Esophagus (tissue), 2 donors: ENCODE measurements at regions not wholly inside any gene's neighbourhood (a gene's known extent, or its start where the extent isn't known, plus 50 kb on each side); places are given as distances from the start of the nearest gene placed in this dataset.

Source experiments
- H3K27ac ChIP-seq, 2 donors: one replicate each; pipeline ENCODE4 v1.5.1; 2013; ENCODE audit warnings: low read depth in 2 of 2, mild to moderate bottlenecking in 2 of 2, inconsistent platforms in 1 of 2, low read length in 1 of 2, moderate library complexity in 1 of 2
- H3K27me3 ChIP-seq, 2 donors: one replicate each; pipeline ENCODE4 v1.6.1; 2013; ENCODE audit warnings: low read length in 2 of 2, control low read depth in 1 of 2, mild to moderate bottlenecking in 1 of 2; ENCODE audit not compliant: insufficient read depth in 2 of 2, control insufficient read depth in 1 of 2
- H3K36me3 ChIP-seq, 2 donors: one replicate each; pipeline ENCODE4 v1.6.1; 2013; ENCODE audit warnings: low read length in 1 of 2; ENCODE audit not compliant: control insufficient read depth in 2 of 2, insufficient read depth in 2 of 2
- H3K4me1 ChIP-seq, 2 donors: one replicate each; pipeline ENCODE4 v1.6.1; 2013; ENCODE audit warnings: low read length in 1 of 2; ENCODE audit not compliant: control insufficient read depth in 2 of 2, insufficient read depth in 2 of 2
- H3K4me3 ChIP-seq, 2 donors: one replicate each; pipeline ENCODE4 v1.5.1; 2013; ENCODE audit warnings: low read length in 2 of 2, mild to moderate bottlenecking in 2 of 2, low read depth in 1 of 2, moderate library complexity in 1 of 2
- H3K9me3 ChIP-seq, 2 donors: one replicate each; pipeline ENCODE4 v1.6.1; 2013; ENCODE audit warnings: mild to moderate bottlenecking in 2 of 2, low read depth in 1 of 2, low read length in 1 of 2, moderate library complexity in 1 of 2; ENCODE audit not compliant: control insufficient read depth in 2 of 2, insufficient read depth in 1 of 2
- WGBS, 2 donors: extraction: QIAGEN DNeasy Blood & Tissue Kit; methylation state at CpG; one replicate each; pipeline ENCODE4 v1.1.7; 2013; 5-methylcytosine and 5-hydroxymethylcytosine counted together
- donor health status: healthy with polysubstance abuse.
- donor health status: Bipolar disorder and iron deficiency.

GRCh38 chr10:31652038-31652437 lies 276.6 kb downstream of the ARHGAP12 start:
- Histone ChIP-seq H3K36me3 (no peaks in the 10 kb centered on the region), H3K27ac (no peak overlapping the region), H3K9me3 (no peaks in the 10 kb centered on the region), H3K4me3 (no peak overlapping the region), H3K27me3 (no peaks in the 10 kb centered on the region), H3K4me1 (no peaks in the 10 kb centered on the region)
- 97 to 100% methylated on average over 1 of the region's 1 CpG for WGBS, 2 donors

GRCh38 chr10:31650010-31650409 lies 278.6 kb downstream of the ARHGAP12 start:
- Histone ChIP-seq H3K4me3 (no peak overlapping the region), H3K9me3 (no peaks in the 10 kb centered on the region), H3K27ac (no peak overlapping the region), H3K36me3 (no peaks in the 10 kb centered on the region), H3K4me1 (no peaks in the 10 kb centered on the region), H3K27me3 (no peaks in the 10 kb centered on the region)
- 24 to 47% methylated on average over 8 of the region's 8 CpGs for WGBS, 2 donors

GRCh38 chr10:31648966-31649365 lies 279.7 kb downstream of the ARHGAP12 start:
- WGBS, 2 donors = 70 to 80% methylated on average over 8 of the region's 8 CpGs

GRCh38 chr10:31647861-31648260 lies 280.8 kb downstream of the ARHGAP12 start:
- H3K9me3 ChIP-seq = no peaks in the 10 kb centered on the region
- H3K36me3 ChIP-seq = no peaks in the 10 kb centered on the region
- H3K27me3 ChIP-seq = no peaks in the 10 kb centered on the region
- no peak overlapping the region for H3K4me3 ChIP-seq
- no peak overlapping the region for H3K27ac ChIP-seq
- 72 to 75% methylated on average over 5 of the region's 5 CpGs for WGBS, 2 donors
- H3K4me1 ChIP-seq = no peaks in the 10 kb centered on the region

More at GRCh38 chr10:31648966-31649365, 279.7 kb downstream of the ARHGAP12 start:
- Histone ChIP-seq H3K9me3 (no peaks in the 10 kb centered on the region), H3K27ac (no peak overlapping the region), H3K36me3 (no peaks in the 10 kb centered on the region), H3K4me1 (no peaks in the 10 kb centered on the region), H3K4me3 (no peak overlapping the region), H3K27me3 (no peaks in the 10 kb centered on the region)

GRCh38 chr10:31646519-31646918 lies 282.1 kb downstream of the ARHGAP12 start:
- H3K4me3 ChIP-seq = no peak overlapping the region

GRCh38 chr10:31645786-31646185 lies 282.8 kb downstream of the ARHGAP12 start:
- Histone ChIP-seq H3K27me3 (no peaks in the 10 kb centered on the region), H3K36me3 (no peaks in the 10 kb centered on the region), H3K4me1 (no peaks in the 10 kb centered on the region), H3K4me3 (no peak overlapping the region), H3K27ac (no peak overlapping the region), H3K9me3 (no peaks in the 10 kb centered on the region)
- WGBS, 2 donors = 80 to 87% methylated on average over 6 of the region's 6 CpGs

More at GRCh38 chr10:31646519-31646918, 282.1 kb downstream of the ARHGAP12 start:
- 81 to 85% methylated on average over 4 of the region's 4 CpGs for WGBS, 2 donors
- no peak overlapping the region for H3K27ac ChIP-seq
- no peaks in the 10 kb centered on the region for H3K27me3 ChIP-seq
- no peaks in the 10 kb centered on the region for H3K4me1 ChIP-seq
- no peaks in the 10 kb centered on the region for H3K9me3 ChIP-seq
- no peaks in the 10 kb centered on the region for H3K36me3 ChIP-seq

GRCh38 chr10:31644931-31645633 lies 283.5 kb downstream of the ARHGAP12 start:
- Histone ChIP-seq H3K4me3 (no peak overlapping the region), H3K4me1 (no peaks in the 10 kb centered on the region), H3K9me3 (no peaks in the 10 kb centered on the region), H3K27me3 (no peaks in the 10 kb centered on the region), H3K36me3 (no peaks in the 10 kb centered on the region), H3K27ac (no peak overlapping the region)
- WGBS, 2 donors = 81 to 89% methylated on average over 4 of the region's 4 CpGs

GRCh38 chr10:31642281-31642680 lies 286.4 kb downstream of the ARHGAP12 start:
- Histone ChIP-seq H3K9me3 (no peaks in the 10 kb centered on the region), H3K36me3 (no peaks in the 10 kb centered on the region), H3K27me3 (no peaks in the 10 kb centered on the region), H3K4me1 (no peaks in the 10 kb centered on the region), H3K4me3 (no peak overlapping the region), H3K27ac (no peak overlapping the region)
- 85 to 90% methylated on average over 1 of the region's 1 CpG for WGBS, 2 donors

- H3K4me1 ChIP-seq = no peaks in the 10 kb centered on the region
- H3K4me3 ChIP-seq = no peak overlapping the region
- no peaks in the 10 kb centered on the region for H3K36me3 ChIP-seq
- no peaks in the 10 kb centered on the region for H3K9me3 ChIP-seq
- 47 to 48% methylated on average over 2 of the region's 2 CpGs for WGBS, 2 donors
- H3K27ac ChIP-seq = no peak overlapping the region
- H3K27me3 ChIP-seq = no peaks in the 10 kb centered on the region
These were observed 293.1 kb downstream of the ARHGAP12 start for GRCh38 chr10:31635415-31636065.

- H3K4me3 ChIP-seq = no peak overlapping the region
- 70 to 80% methylated on average over 1 of the region's 1 CpG for WGBS, 2 donors
- H3K27me3 ChIP-seq = no peaks in the 10 kb centered on the region
- H3K36me3 ChIP-seq = no peaks in the 10 kb centered on the region
- no peaks in the 10 kb centered on the region for H3K9me3 ChIP-seq
- no peak overlapping the region for H3K27ac ChIP-seq
- H3K4me1 ChIP-seq = no peaks in the 10 kb centered on the region
These were observed 293.6 kb downstream of the ARHGAP12 start for GRCh38 chr10:31635009-31635408.
